Uterus (tissue), 3 donors: ENCODE measurements at regions not wholly inside any gene's neighbourhood (a gene's known extent, or its start where the extent isn't known, plus 50 kb on each side); places are given as distances from the start of the nearest gene placed in this dataset.

Experiments used
- DNase-seq, 2 donors: peaks; one replicate each; pipeline ENCODE4 v3.0.0-alpha.2; 2019 to 2020
- H3K27ac ChIP-seq, 2 donors: fragments of 200-600 bp; sonication (generic); 1 replicate in 1 of 2; 2 replicates in 1 of 2; pipeline ENCODE4 v1.5.1; 2016 to 2018
- H3K27me3 ChIP-seq, 2 donors: fragments of 200-600 bp; sonication (generic); one replicate each; pipeline ENCODE4 v1.5.1; 2018 to 2019; ENCODE audit warnings: control low read depth in 1 of 2
- H3K36me3 ChIP-seq, 2 donors: fragments of 200-600 bp; sonication (generic); one replicate each; pipeline ENCODE4 v1.5.1; 2019; ENCODE audit warnings: control low read depth in 1 of 2
- H3K4me1 ChIP-seq, 2 donors: fragments of 200-600 bp; sonication (generic); one replicate each; pipeline ENCODE4 v1.5.1; 2018 to 2019; ENCODE audit warnings: control low read depth in 1 of 2
- H3K4me3 ChIP-seq, 2 donors: fragments of 200-600 bp; sonication (generic); 1 replicate in 1 of 2; 2 replicates in 1 of 2; pipeline ENCODE4 v1.5.1; 2018 to 2019; ENCODE audit warnings: mild to moderate bottlenecking in 1 of 2
- H3K9me3 ChIP-seq, 2 donors: fragments of 200-600 bp; sonication (generic); one replicate each; pipeline ENCODE4 v1.5.1; 2019; ENCODE audit warnings: control low read depth in 1 of 2
- CTCF ChIP-seq, 4 experiments: fragments of 200-600 bp in 2 of 4; fragments of 450-650 bp in 2 of 4; sonication (generic) in 2 of 4; IDR thresholded peaks; one replicate each; pipeline ENCODE4 v1.5.1; 2016 to 2019; ENCODE audit warnings: antibody characterized with exemption in 4 of 4, mild to moderate bottlenecking in 2 of 4, moderate library complexity in 1 of 4
- POLR2A ChIP-seq, 2 donors: fragments of 450-650 bp; IDR thresholded peaks; one replicate each; pipeline ENCODE4 v1.6.1; 2016; ENCODE audit warnings: antibody characterized with exemption in 2 of 2, mild to moderate bottlenecking in 1 of 2, moderate library complexity in 1 of 2
- intact Hi-C: fragments of 100-400 bp; cut with DNase I; formaldehyde crosslinking; loops from one replicate; pipeline ENCODE4 v1.15.1; 2023; ENCODE audit warnings: low total_unique reads
- donor health status: DM: yes; HTN: yes; CAD: no.

GRCh38 chr4:24395937-24396336 lies 188.4 kb downstream of the DHX15 start:
- TF ChIP-seq POLR2A (IDR thresholded peaks at IDR 0.05) = no peak
- TF ChIP-seq CTCF (IDR thresholded peaks at IDR 0.05) = no peak
- H3K27me3 ChIP-seq = no peaks in the 10 kb centered on the region
- H3K4me3 ChIP-seq = no peak overlapping the region
- no peak for DNase-seq
- no peaks in the 10 kb centered on the region for H3K36me3 ChIP-seq
- H3K4me1 ChIP-seq = no peaks in the 10 kb centered on the region
- intact Hi-C loops = no loop called here
- H3K9me3 ChIP-seq = no peaks in the 10 kb centered on the region
- H3K27ac ChIP-seq = no peak overlapping the region

- no peak for TF ChIP-seq CTCF (IDR thresholded peaks at IDR 0.05)
- no peak for TF ChIP-seq POLR2A (IDR thresholded peaks at IDR 0.05)
- no peak overlapping the region for H3K27ac ChIP-seq
- H3K9me3 ChIP-seq = no peaks in the 10 kb centered on the region
- H3K4me3 ChIP-seq = no peak overlapping the region
- DNase-seq = no peak
- no peaks in the 10 kb centered on the region for H3K36me3 ChIP-seq
- intact Hi-C loops = no loop called here
- H3K4me1 ChIP-seq = no peaks in the 10 kb centered on the region
- H3K27me3 ChIP-seq = no peaks in the 10 kb centered on the region
Measured at GRCh38 chr4:24394041-24394440, 190.3 kb downstream of the DHX15 start.

GRCh38 chr4:24392613-24393012 lies 191.7 kb downstream of the DHX15 start:
- H3K4me1 ChIP-seq = no peaks in the 10 kb centered on the region
- intact Hi-C loops = no loop called here
- TF ChIP-seq CTCF (IDR thresholded peaks at IDR 0.05) (no peak), POLR2A (IDR thresholded peaks at IDR 0.05) (no peak)
- H3K27ac ChIP-seq = no peak overlapping the region
- H3K36me3 ChIP-seq = no peaks in the 10 kb centered on the region
- DNase-seq = no peak
- H3K4me3 ChIP-seq = no peak overlapping the region
- H3K27me3 ChIP-seq = no peaks in the 10 kb centered on the region
- no peaks in the 10 kb centered on the region for H3K9me3 ChIP-seq

GRCh38 chr4:24382381-24382780 lies 202.0 kb downstream of the DHX15 start:
- DNase-seq = no peak
- H3K9me3 ChIP-seq = no peaks in the 10 kb centered on the region
- H3K4me1 ChIP-seq = no peaks in the 10 kb centered on the region
- no peak for TF ChIP-seq CTCF (IDR thresholded peaks at IDR 0.05)
- H3K36me3 ChIP-seq = no peaks in the 10 kb centered on the region
- intact Hi-C loops = no loop called here
- no peak overlapping the region for H3K27ac ChIP-seq
- H3K27me3 ChIP-seq = no peaks in the 10 kb centered on the region
- no peak overlapping the region for H3K4me3 ChIP-seq

GRCh38 chr4:24380957-24381665 lies 203.2 kb downstream of the DHX15 start:
- no peak overlapping the region for H3K27ac ChIP-seq
- TF ChIP-seq CTCF (IDR thresholded peaks at IDR 0.05) = no peak
- TF ChIP-seq POLR2A (IDR thresholded peaks at IDR 0.05) = no peak
- no peak overlapping the region for H3K4me3 ChIP-seq
- DNase-seq = no peak
- H3K27me3 ChIP-seq = no peaks in the 10 kb centered on the region
- intact Hi-C loops = no loop called here
- no peaks in the 10 kb centered on the region for H3K4me1 ChIP-seq
- H3K36me3 ChIP-seq = no peaks in the 10 kb centered on the region
- H3K9me3 ChIP-seq = no peaks in the 10 kb centered on the region
